ENCODE measurements at regions not wholly inside any gene's neighbourhood (a gene's known extent, or its start where the extent isn't known, plus 50 kb on each side); places are given as distances from the start of the nearest gene placed in this dataset.

GRCh38 chr5:135739383-135739981 lies 95.0 kb upstream of the SLC25A48 start (continued):
- TF ChIP-seq HNF4G (IDR thresholded peaks at IDR 0.05) (no peak), JUND (IDR thresholded peaks at IDR 0.05) (no peak), RAD21 (IDR thresholded peaks at IDR 0.05) (no peak), MAX (IDR thresholded peaks at IDR 0.05) (no peak), NR2F2 (IDR thresholded peaks at IDR 0.05) (no peak), EGR1 (IDR thresholded peaks at IDR 0.05; ENCODE audit: low read depth in 2 of 2) (no peak)

GRCh38 chr5:135738564-135738875 lies 95.9 kb upstream of the SLC25A48 start:
- H3K9ac ChIP-seq (ENCODE audit: low read depth in 1 of 2, low read length in 2 of 2) = no peak overlapping the region
- H3K27ac ChIP-seq (ENCODE audit: low read depth in 1 of 2, low read length in 2 of 2) = no peak overlapping the region
- H3K27me3 ChIP-seq (ENCODE audit: control insufficient read depth in 4 of 4, insufficient read depth in 4 of 4, low read length in 3 of 4) = no peaks in the 10 kb centered on the region
- WGBS = 90% methylated on average over 5 of the region's 5 CpGs
- no peaks in the 10 kb centered on the region for H3K36me3 ChIP-seq (ENCODE audit: control insufficient read depth in 4 of 4, insufficient read depth in 3 of 4, low read depth in 1 of 4, low read length in 3 of 4)
- no peak for DNase-seq (ENCODE audit: low spot score)
- peaks cover 0 to 3% (median 0%) of the 10 kb centered on the region in 4 donors for H3K4me1 ChIP-seq (ENCODE audit: control insufficient read depth in 4 of 4, insufficient read depth in 4 of 4, low read length in 3 of 4)
- TF ChIP-seq NR2F2 (IDR thresholded peaks at IDR 0.05) (no peak), REST (IDR thresholded peaks at IDR 0.05) (no peak), SP1 (IDR thresholded peaks at IDR 0.05) (no peak), RAD21 (IDR thresholded peaks at IDR 0.05) (no peak), MAX (IDR thresholded peaks at IDR 0.05) (no peak), EGR1 (IDR thresholded peaks at IDR 0.05; ENCODE audit: low read depth in 2 of 2) (no peak), ZBTB33 (IDR thresholded peaks at IDR 0.05) (no peak), FOXA1 (IDR thresholded peaks at IDR 0.05) (no peak), HNF4A (conservative IDR thresholded peaks at IDR 0.05) (no peak), RXRA (IDR thresholded peaks at IDR 0.05) (no peak), JUND (IDR thresholded peaks at IDR 0.05) (no peak), HNF4G (IDR thresholded peaks at IDR 0.05) (no peak), YY1 (IDR thresholded peaks at IDR 0.05) (no peak), CTCF (IDR thresholded peaks at IDR 0.05; ENCODE audit: low read depth, low read length, missing input control) (no peak), FOXA2 (IDR thresholded peaks at IDR 0.05) (no peak), ATF3 (IDR thresholded peaks at IDR 0.05) (no peak)
- no peak overlapping the region for H3K4me3 ChIP-seq (ENCODE audit: low read depth in 1 of 3, low read length in 3 of 3)
- no peaks in the 10 kb centered on the region for H3K9me3 ChIP-seq (ENCODE audit: control insufficient read depth in 4 of 4, low read length in 3 of 4)

All from liver (tissue), 8 donors.